Sigmoid colon (tissue), 3 donors: ENCODE measurements at regions not wholly inside any gene's neighbourhood (a gene's known extent, or its start where the extent isn't known, plus 50 kb on each side); places are given as distances from the start of the nearest gene placed in this dataset.

Experiments
- POLR2A ChIP-seq, 2 donors: fragments of 450-650 bp; IDR thresholded peaks; one replicate each; pipeline ENCODE4 v1.6.1; 2016; ENCODE audit warnings: antibody characterized with exemption in 2 of 2, mild to moderate bottlenecking in 2 of 2, moderate library complexity in 2 of 2
- TF ChIP-seq, protein P1 (sequence below), 4 experiments: fragments of 450-650 bp in 3 of 4; fragments of 200-600 bp in 1 of 4; IDR thresholded peaks; one replicate each; pipeline ENCODE4 v1.5.1; 2016 to 2019; ENCODE audit warnings: antibody characterized with exemption in 4 of 4, mild to moderate bottlenecking in 3 of 4, moderate library complexity in 2 of 4

DNA sequence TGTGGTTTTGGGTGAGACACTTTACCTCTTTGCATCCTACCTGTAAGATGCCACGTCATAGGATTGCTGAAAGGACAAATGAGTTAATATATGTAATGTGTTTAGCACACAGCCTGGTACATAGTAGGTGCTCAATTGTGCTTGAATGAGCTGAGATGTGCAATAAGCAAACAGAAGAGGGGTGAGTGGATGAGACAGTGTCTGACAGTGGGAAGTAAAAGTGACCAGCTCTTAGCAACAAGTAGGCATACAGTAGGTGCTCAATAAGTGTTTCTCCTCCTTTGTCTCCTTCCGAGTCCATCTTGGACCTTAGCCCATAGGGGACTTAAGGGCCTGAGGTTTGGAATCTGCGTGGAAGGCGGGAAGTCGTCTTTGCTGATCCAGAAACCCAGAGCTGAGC is 104.7 kb downstream of the CEBPB start:
- TF ChIP-seq, protein P1, sequence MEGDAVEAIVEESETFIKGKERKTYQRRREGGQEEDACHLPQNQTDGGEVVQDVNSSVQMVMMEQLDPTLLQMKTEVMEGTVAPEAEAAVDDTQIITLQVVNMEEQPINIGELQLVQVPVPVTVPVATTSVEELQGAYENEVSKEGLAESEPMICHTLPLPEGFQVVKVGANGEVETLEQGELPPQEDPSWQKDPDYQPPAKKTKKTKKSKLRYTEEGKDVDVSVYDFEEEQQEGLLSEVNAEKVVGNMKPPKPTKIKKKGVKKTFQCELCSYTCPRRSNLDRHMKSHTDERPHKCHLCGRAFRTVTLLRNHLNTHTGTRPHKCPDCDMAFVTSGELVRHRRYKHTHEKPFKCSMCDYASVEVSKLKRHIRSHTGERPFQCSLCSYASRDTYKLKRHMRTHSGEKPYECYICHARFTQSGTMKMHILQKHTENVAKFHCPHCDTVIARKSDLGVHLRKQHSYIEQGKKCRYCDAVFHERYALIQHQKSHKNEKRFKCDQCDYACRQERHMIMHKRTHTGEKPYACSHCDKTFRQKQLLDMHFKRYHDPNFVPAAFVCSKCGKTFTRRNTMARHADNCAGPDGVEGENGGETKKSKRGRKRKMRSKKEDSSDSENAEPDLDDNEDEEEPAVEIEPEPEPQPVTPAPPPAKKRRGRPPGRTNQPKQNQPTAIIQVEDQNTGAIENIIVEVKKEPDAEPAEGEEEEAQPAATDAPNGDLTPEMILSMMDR (IDR thresholded peaks at IDR 0.05) = no peak
- TF ChIP-seq POLR2A (IDR thresholded peaks at IDR 0.05) = no peak
